ENCODE measurements at regions not wholly inside any gene's neighbourhood (a gene's known extent, or its start where the extent isn't known, plus 50 kb on each side); places are given as distances from the start of the nearest gene placed in this dataset.
A peak's percentile ranks its signal among the peaks of the same experiment; 100 is the strongest.

DNA sequence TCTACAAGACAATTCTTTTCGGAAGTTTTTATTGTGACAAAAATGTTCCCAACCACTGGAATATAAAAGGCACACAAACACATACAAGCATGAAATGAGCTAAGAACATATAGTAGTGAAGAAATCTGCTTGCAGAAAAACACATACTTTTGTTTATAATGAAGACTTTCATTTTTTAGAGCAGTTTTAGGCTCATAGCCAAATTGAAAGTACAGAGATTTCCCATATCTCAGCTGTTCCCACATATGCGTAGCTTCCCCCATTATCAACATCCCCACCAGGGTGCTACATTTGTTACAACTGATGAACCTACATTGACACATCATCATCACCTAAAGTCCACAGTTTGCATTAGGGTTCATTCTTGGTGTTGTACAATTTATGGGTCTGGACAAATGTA lies 249.4 kb downstream of the KCTD12 start:
- H3K9me3 ChIP-seq = no peaks in the 10 kb centered on the region
- 45% methylated on average over 2 of the region's 2 CpGs for WGBS, 2 donors

DNA sequence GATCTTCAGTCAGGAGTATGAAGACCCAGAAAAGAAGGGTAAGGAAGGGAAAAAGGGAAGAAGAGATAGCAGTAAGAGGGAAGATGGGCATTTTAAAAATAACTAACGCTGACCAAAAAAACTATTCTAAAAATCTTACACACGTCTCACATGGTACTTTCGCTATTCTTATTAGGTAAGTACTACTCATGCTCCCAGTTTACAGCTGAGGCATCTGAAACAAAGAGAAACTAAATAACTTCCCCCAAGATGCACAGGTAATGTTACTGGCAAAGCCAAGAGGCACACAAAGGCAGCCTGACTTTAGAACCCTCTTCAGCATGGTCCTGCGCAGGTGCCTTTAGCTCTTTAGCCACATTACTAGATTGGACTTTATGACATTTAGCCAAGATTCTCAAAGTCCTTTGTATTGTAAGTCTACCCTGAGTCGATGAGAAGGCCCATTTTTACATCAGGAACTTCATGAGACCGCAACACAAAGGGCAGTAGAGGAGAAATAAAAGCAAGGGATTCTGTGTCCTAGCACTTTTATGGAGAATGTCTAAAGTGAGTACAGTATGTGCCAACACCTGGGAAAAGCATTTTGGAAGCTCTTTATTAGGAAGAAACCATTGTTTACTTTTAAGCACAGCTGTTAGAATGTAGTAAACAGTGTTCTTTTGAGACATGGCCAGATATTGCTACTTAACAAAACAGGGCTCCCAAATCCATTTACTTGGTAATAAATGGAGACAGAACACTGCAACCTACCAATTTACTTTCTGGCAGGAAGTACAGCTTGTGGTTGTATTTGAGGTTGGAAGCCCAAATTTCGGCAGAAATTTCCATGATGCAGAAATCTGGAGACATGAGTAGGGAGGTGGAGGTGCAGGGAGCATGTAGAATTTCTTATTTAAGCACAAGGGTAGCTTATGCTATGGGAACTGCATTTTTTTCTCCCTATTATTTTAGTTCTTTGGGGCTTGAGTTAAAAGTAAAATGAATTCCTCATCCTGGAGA lies 250.7 kb downstream of the KCTD12 start:
- H3K4me1 ChIP-seq = peaks cover 0 to 36% (median 9%) of the 10 kb centered on the region in 4 donors
- H3K9me3 ChIP-seq = no peaks in the 10 kb centered on the region
- peak in 1 of 2 donors; percentile 6 for DNase-seq (ENCODE audit: low spot score in 2 of 2)
- peak overlapping the region in 2 of 4 donors; percentile 56 to 58 for H3K27ac ChIP-seq
- 81 to 85% methylated on average over 7 of the region's 7 CpGs for WGBS, 2 donors
- H3K4me3 ChIP-seq = no peak overlapping the region
- peak in 1 of 2 donors; percentile 40 for TF ChIP-seq EP300 (IDR thresholded peaks at IDR 0.05)
- TF ChIP-seq, protein P1, sequence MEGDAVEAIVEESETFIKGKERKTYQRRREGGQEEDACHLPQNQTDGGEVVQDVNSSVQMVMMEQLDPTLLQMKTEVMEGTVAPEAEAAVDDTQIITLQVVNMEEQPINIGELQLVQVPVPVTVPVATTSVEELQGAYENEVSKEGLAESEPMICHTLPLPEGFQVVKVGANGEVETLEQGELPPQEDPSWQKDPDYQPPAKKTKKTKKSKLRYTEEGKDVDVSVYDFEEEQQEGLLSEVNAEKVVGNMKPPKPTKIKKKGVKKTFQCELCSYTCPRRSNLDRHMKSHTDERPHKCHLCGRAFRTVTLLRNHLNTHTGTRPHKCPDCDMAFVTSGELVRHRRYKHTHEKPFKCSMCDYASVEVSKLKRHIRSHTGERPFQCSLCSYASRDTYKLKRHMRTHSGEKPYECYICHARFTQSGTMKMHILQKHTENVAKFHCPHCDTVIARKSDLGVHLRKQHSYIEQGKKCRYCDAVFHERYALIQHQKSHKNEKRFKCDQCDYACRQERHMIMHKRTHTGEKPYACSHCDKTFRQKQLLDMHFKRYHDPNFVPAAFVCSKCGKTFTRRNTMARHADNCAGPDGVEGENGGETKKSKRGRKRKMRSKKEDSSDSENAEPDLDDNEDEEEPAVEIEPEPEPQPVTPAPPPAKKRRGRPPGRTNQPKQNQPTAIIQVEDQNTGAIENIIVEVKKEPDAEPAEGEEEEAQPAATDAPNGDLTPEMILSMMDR (IDR thresholded peaks at IDR 0.05) = no peak
- H3K27me3 ChIP-seq = no peaks in the 10 kb centered on the region
- no peaks in the 10 kb centered on the region for H3K36me3 ChIP-seq

More for the DNA sequence above, 249.4 kb downstream of the KCTD12 start:
- no peak for DNase-seq (ENCODE audit: low spot score in 2 of 2)
- H3K27me3 ChIP-seq = no peaks in the 10 kb centered on the region
- TF ChIP-seq EP300 (IDR thresholded peaks at IDR 0.05) (no peak), POLR2A (IDR thresholded peaks at IDR 0.05) (no peak)
- TF ChIP-seq, protein P1 (IDR thresholded peaks at IDR 0.05) = no peak
- peak overlapping the region in 2 of 4 donors; percentile 56 to 71 for H3K27ac ChIP-seq
- H3K4me3 ChIP-seq = no peak overlapping the region
- no peaks in the 10 kb centered on the region for H3K36me3 ChIP-seq
- peaks cover 0 to 43% (median 10%) of the 10 kb centered on the region in 4 donors for H3K4me1 ChIP-seq

DNA sequence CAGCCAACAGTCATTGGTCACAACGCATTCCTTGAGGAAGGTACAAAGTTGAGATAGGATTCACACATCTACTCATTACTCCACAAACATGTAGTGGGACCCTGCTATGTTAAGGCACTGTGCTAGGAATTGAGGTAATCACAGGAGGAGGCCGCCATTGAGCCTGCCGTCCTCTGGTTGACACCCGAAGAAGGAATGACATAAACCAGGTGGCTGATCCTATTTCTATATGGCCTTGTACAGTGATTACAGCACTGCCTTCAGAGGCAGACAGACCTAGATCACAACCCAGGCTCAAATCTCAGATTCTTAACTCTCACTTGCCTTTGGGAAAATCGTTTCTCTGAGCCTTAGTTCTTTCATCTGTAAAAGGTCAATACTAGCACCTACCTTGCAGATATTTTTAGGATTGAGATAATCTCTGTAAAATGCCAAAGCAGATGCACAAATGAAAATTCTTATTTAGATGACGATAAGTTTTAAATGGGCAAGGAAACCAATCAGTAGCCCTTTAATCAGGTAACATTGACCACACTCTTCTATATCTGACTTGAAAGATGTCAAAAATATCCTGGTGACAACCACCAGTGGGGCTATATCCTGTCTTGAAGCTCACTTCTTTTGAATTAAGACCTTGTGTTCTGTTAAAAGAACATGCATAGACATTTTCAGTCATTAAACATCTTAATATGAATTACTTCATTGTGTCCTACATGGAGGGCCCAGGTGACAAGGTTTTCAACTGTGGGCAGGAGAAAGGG lies 251.6 kb downstream of the KCTD12 start:
- Histone ChIP-seq H3K4me1 (peaks cover 0 to 36% (median 9%) of the 10 kb centered on the region in 4 donors), H3K27ac (peak overlapping the region in 1 of 4 donors; percentile 56), H3K9me3 (no peaks in the 10 kb centered on the region), H3K27me3 (no peaks in the 10 kb centered on the region), H3K36me3 (no peaks in the 10 kb centered on the region), H3K4me3 (no peak overlapping the region)
- DNase-seq (ENCODE audit: low spot score in 2 of 2) = no peak
- TF ChIP-seq, protein P1 (IDR thresholded peaks at IDR 0.05) = no peak
- no peak for TF ChIP-seq EP300 (IDR thresholded peaks at IDR 0.05)
- TF ChIP-seq POLR2A (IDR thresholded peaks at IDR 0.05) = no peak
- 77 to 81% methylated on average over 6 of the region's 6 CpGs for WGBS, 2 donors

DNA sequence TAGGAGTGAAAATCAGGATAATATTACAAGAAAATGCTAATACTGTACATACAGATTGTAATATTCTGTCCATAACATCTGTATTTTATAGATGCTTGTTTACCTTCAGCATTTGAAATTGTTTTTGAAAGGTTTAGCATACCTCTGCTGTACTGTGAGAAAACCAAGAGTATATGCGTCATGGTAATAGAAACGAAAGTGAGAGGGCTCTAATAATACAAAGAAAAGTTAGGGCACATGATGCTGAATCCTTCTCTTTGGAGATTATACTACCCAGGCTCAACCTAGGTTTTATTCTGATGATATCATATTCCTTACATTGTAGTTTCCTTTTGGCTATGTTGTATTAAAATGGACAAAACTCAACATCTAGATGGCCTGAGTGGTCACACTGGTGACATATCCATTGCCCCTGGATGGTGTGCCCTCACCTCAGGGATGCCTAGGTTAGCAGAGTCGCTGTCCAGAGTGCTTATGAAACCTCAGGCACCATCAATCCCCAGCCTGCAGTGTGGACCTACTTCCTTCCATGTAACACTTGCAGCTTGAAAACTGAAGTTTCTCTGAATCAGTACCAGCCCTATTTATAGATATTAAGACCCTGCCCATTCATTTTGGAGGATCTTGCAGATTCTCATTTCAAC lies 253.7 kb downstream of the KCTD12 start:
- 73 to 77% methylated on average over 3 of the region's 3 CpGs for WGBS, 2 donors
- TF ChIP-seq POLR2A (IDR thresholded peaks at IDR 0.05) (no peak), EP300 (IDR thresholded peaks at IDR 0.05) (no peak)
- TF ChIP-seq, protein P1 (IDR thresholded peaks at IDR 0.05) = no peak
- Histone ChIP-seq H3K4me1 (peaks cover 0 to 24% (median 9%) of the 10 kb centered on the region in 4 donors), H3K27me3 (no peaks in the 10 kb centered on the region), H3K9me3 (peaks cover 0 to 1% (median 0%) of the 10 kb centered on the region in 4 donors), H3K27ac (no peak overlapping the region), H3K36me3 (no peaks in the 10 kb centered on the region), H3K4me3 (no peak overlapping the region)
- DNase-seq (ENCODE audit: low spot score in 2 of 2) = no peak

Data from tibial nerve (tissue), 4 donors.